OCI-LY1 (cell line): ENCODE measurements at regions not wholly inside any gene's neighbourhood (a gene's known extent, or its start where the extent isn't known, plus 50 kb on each side); places are given as distances from the start of the nearest gene placed in this dataset.

Experiments used
- H2AFZ ChIP-seq: fragments of 200-600 bp; sonication (generic), shearing (Covaris generic); 2 replicates; pipeline ENCODE4 v1.6.0; 2014; ENCODE audit warnings: antibody characterized with exemption, mild to moderate bottlenecking, low read length
- H3F3A ChIP-seq: fragments of 200-600 bp; sonication (generic), shearing (Covaris generic); 2 replicates; pipeline ENCODE4 v1.6.0; 2014; ENCODE audit warnings: mild to moderate bottlenecking, antibody characterized with exemption, low read length, moderate library complexity; ENCODE audit not compliant: insufficient read depth
- H3K27ac ChIP-seq: fragments of 200-600 bp; sonication (generic); 2 replicates; pipeline ENCODE4 v1.5.1; 2014; ENCODE audit warnings: low read length, mixed run types, mild to moderate bottlenecking, low read depth; ENCODE audit not compliant: poor library complexity, severe bottlenecking
- H3K27me3 ChIP-seq: fragments of 200-600 bp; sonication (generic); 2 replicates; pipeline ENCODE4 v1.6.0; 2014; ENCODE audit warnings: antibody characterized with exemption, mild to moderate bottlenecking, low read length, moderate library complexity; ENCODE audit not compliant: insufficient read depth
- H3K36me3 ChIP-seq: fragments of 200-600 bp; sonication (generic); 2 replicates; pipeline ENCODE4 v1.6.1; 2014; ENCODE audit warnings: mild to moderate bottlenecking, antibody characterized with exemption, low read length, moderate library complexity, mixed read lengths; ENCODE audit not compliant: insufficient read depth
- H3K4me1 ChIP-seq: fragments of 200-600 bp; sonication (generic); 2 replicates; pipeline ENCODE4 v1.5.1; 2014; ENCODE audit warnings: mild to moderate bottlenecking, low read length, moderate library complexity; ENCODE audit not compliant: insufficient read depth, severe bottlenecking
- H3K4me2 ChIP-seq: fragments of 200-600 bp; sonication (generic), shearing (Covaris generic); 2 replicates; pipeline ENCODE4 v1.6.1; 2014; ENCODE audit warnings: low read length
- H3K4me3 ChIP-seq: fragments of 200-600 bp; sonication (generic); 2 replicates; pipeline ENCODE4 v1.5.1; 2014; ENCODE audit warnings: low read length, low read depth, mild to moderate bottlenecking, mixed read lengths; ENCODE audit not compliant: poor library complexity, severe bottlenecking
- H3K79me2 ChIP-seq: fragments of 200-600 bp; shearing (Covaris generic); 2 replicates; pipeline ENCODE4 v1.6.1; 2016; ENCODE audit warnings: mixed run types, low read length, mixed read lengths; ENCODE audit not compliant: insufficient read depth
- H3K9ac ChIP-seq: fragments of 200-600 bp; sonication (generic), shearing (Covaris generic); 2 replicates; pipeline ENCODE4 v1.6.1; 2014; ENCODE audit warnings: mild to moderate bottlenecking, low read length, mixed read lengths
- H3K9me2 ChIP-seq: fragments of 200-600 bp; sonication (generic), shearing (Covaris generic); 2 replicates; pipeline ENCODE4 v1.6.1; 2014; ENCODE audit warnings: low read depth, mild to moderate bottlenecking, low read length, mixed read lengths
- H3K9me3 ChIP-seq: fragments of 200-600 bp; shearing (Covaris generic); 2 replicates; pipeline ENCODE4 v1.6.1; 2014; ENCODE audit warnings: low read length, mixed read lengths
- H4K20me1 ChIP-seq: fragments of 200-600 bp; sonication (generic), shearing (Covaris generic); 2 replicates; pipeline ENCODE4 v1.6.0; 2016; ENCODE audit warnings: mild to moderate bottlenecking, low read length; ENCODE audit not compliant: insufficient read depth
- EZH2 ChIP-seq: fragments of 200-600 bp; sonication (generic), shearing (Covaris generic); IDR thresholded peaks from 2 replicates; pipeline ENCODE4 v1.8.0; 2017; ENCODE audit warnings: borderline replicate concordance, mixed run types, mild to moderate bottlenecking, antibody characterized with exemption, low read length, moderate library complexity, mixed read lengths
- TF ChIP-seq, protein P1 (sequence below): fragments of 200-600 bp; sonication (generic), shearing (Covaris generic); IDR thresholded peaks from 2 replicates; pipeline ENCODE4 v1.5.1; 2017; ENCODE audit warnings: mild to moderate bottlenecking, antibody characterized with exemption, low read length, moderate library complexity, mixed read lengths

DNA sequence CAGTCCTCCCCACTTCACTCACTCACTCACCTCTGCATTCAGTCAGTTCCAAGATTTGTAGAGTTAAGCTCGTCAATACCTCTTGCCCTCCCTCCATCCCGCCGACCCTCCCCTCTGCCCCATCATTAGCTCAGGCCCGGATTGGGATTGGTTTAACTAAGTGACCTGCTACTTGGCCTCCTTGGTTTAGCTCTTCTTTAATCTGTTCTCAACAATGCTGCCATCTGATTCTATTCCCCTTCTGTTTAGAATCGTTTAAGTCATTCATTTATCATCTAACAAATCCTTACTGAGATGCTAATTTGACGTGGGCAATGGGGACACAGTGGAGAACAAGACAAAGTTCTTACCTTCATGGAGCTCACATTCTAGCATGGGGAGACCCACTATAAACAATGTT is 204.6 kb downstream of the MTX2 start:
- no peaks in the 10 kb centered on the region for H4K20me1 ChIP-seq
- no peaks in the 10 kb centered on the region for H3K79me2 ChIP-seq
- no peaks in the 10 kb centered on the region for H3K9me2 ChIP-seq
- no peak overlapping the region for H3K9ac ChIP-seq
- no peak overlapping the region for H2AFZ ChIP-seq
- H3K4me1 ChIP-seq: peaks cover 24% of the 10 kb centered on the region
- H3K27ac ChIP-seq: no peak overlapping the region
- no peaks in the 10 kb centered on the region; the same call in 1 of the 2 replicates for H3K36me3 ChIP-seq
- no peak overlapping the region for H3K4me3 ChIP-seq
- no peak for TF ChIP-seq EZH2
- TF ChIP-seq, protein P1, sequence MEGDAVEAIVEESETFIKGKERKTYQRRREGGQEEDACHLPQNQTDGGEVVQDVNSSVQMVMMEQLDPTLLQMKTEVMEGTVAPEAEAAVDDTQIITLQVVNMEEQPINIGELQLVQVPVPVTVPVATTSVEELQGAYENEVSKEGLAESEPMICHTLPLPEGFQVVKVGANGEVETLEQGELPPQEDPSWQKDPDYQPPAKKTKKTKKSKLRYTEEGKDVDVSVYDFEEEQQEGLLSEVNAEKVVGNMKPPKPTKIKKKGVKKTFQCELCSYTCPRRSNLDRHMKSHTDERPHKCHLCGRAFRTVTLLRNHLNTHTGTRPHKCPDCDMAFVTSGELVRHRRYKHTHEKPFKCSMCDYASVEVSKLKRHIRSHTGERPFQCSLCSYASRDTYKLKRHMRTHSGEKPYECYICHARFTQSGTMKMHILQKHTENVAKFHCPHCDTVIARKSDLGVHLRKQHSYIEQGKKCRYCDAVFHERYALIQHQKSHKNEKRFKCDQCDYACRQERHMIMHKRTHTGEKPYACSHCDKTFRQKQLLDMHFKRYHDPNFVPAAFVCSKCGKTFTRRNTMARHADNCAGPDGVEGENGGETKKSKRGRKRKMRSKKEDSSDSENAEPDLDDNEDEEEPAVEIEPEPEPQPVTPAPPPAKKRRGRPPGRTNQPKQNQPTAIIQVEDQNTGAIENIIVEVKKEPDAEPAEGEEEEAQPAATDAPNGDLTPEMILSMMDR: no peak
- H3K9me3 ChIP-seq: no peaks in the 10 kb centered on the region
- H3K4me2 ChIP-seq: no peak overlapping the region
- H3K27me3 ChIP-seq: no peaks in the 10 kb centered on the region
- no peaks in the 10 kb centered on the region for H3F3A ChIP-seq

DNA sequence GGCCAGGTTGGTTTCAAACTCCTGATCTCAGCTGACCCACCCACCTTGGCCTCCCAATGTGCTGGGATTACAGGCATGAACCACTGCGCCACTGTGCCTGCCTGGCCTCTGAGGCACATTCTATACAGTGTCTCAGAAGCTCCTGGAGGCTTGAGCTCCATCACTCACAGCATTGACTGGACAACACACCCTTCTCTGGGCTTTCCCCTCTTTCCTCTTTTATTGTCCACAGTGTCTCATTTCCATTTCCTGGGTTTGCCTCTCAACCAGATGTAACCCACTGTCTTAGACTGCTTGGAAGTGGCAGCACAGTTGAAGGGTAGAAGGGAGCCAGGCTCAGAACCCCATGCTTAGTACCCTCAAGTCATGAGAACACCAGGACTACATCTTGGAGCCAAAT is 208.1 kb downstream of the MTX2 start:
- H2AFZ ChIP-seq: no peak overlapping the region

GRCh38 chr2:176479961-176480360 is 210.7 kb downstream of the MTX2 start:
- Histone ChIP-seq H3K9me3 (no peaks in the 10 kb centered on the region), H3K9ac (no peak overlapping the region), H3K9me2 (no peaks in the 10 kb centered on the region), H2AFZ (no peak overlapping the region), H3K27me3 (no peaks in the 10 kb centered on the region), H3K4me3 (no peak overlapping the region), H3K4me1 (no peaks in the 10 kb centered on the region), H3K36me3 (no peaks in the 10 kb centered on the region; the same call in 1 of the 2 replicates), H3F3A (no peaks in the 10 kb centered on the region), H3K79me2 (no peaks in the 10 kb centered on the region), H3K27ac (no peak overlapping the region), H3K4me2 (no peak overlapping the region), H4K20me1 (no peaks in the 10 kb centered on the region)
- no peak for TF ChIP-seq EZH2
- TF ChIP-seq, protein P1: no peak

More for the DNA sequence above, 208.1 kb downstream of the MTX2 start:
- Histone ChIP-seq H3K27me3 (no peaks in the 10 kb centered on the region), H3K36me3 (no peaks in the 10 kb centered on the region; the same call in 1 of the 2 replicates), H3K4me2 (no peak overlapping the region), H3K9ac (no peak overlapping the region), H3K9me2 (no peaks in the 10 kb centered on the region), H3K79me2 (no peaks in the 10 kb centered on the region), H3K9me3 (no peaks in the 10 kb centered on the region), H3F3A (no peaks in the 10 kb centered on the region), H3K4me3 (no peak overlapping the region), H4K20me1 (no peaks in the 10 kb centered on the region), H3K27ac (no peak overlapping the region), H3K4me1 (peaks cover 15% of the 10 kb centered on the region)
- TF ChIP-seq EZH2: no peak
- TF ChIP-seq, protein P1: no peak
